HCT116 (cell line): ENCODE measurements at regions not wholly inside any gene's neighbourhood (a gene's known extent, or its start where the extent isn't known, plus 50 kb on each side); places are given as distances from the start of the nearest gene placed in this dataset.

Source experiments
- ATAC-seq: fragments of 200-7000 bp; cut with Tn5 transposase; 2 replicates; pipeline ENCODE4 v1.9.1; 2020; ENCODE audit warnings: mild to moderate bottlenecking, moderate library complexity
- BruUV-seq: library from RNA; stranded (reverse); fragments of 400-500 nt; replicated peaks from 2 replicates; lab custom pipeline; 2021; lab: Mats Ljungman, UMichigan
- CTCF ChIA-PET: fragments of 300-600 bp; sonication (Branson Sonifier 250); formaldehyde crosslinking; loops from one replicate; lab custom pipeline; 2021; ENCODE audit warnings: antibody characterized with exemption; lab: Charles Lee
- POLR2A ChIA-PET: fragments of 300-600, 350-600 bp; sonication (Branson Sonifier 250); formaldehyde crosslinking; loops from one replicate; lab custom pipeline; 2021; ENCODE audit warnings: antibody characterized with exemption; lab: Charles Lee
- RAD21 ChIA-PET, 2 experiments: fragments of 300-600 bp; sonication (Branson Sonifier 250); formaldehyde crosslinking; loops; one replicate each; lab custom pipeline; 2023; ENCODE audit warnings: low total read pairs in 2 of 2; ENCODE audit not compliant: uncharacterized antibody in 2 of 2, unreplicated experiment in 2 of 2, low non-redundant PET in 1 of 2; lab: Charles Lee
- DNase-seq: peaks from one replicate; pipeline ENCODE4 v3.0.0-alpha.2; 2010; ENCODE audit warnings: low read depth, low spot score
- H2AFZ ChIP-seq: fragments of 200-600 bp; shearing (Covaris generic), sonication (generic); 2 replicates; pipeline ENCODE4 v1.6.1; 2017; ENCODE audit warnings: low read depth, mixed run types, mixed read lengths, antibody characterized with exemption, low read length; ENCODE audit not compliant: poor library complexity, severe bottlenecking
- H3K27ac ChIP-seq: 2 replicates; pipeline ENCODE4 v1.5.1; 2012; ENCODE audit warnings: low read depth, low read length
- H3K27me3 ChIP-seq: fragments of 200-600 bp; sonication (generic); 2 replicates; pipeline ENCODE4 v1.6.1; 2016; ENCODE audit warnings: mixed run types, low read length, mixed read lengths; ENCODE audit not compliant: insufficient read depth
- H3K36me3 ChIP-seq, 2 experiments: fragments of 200-500 bp in 1 of 2; fragments of 200-600 bp in 1 of 2; sonication (Bioruptor generic) in 1 of 2; sonication (generic) in 1 of 2; 2 replicates each; pipeline versions ENCODE4 v1.5.1 to v1.6.1; 2014 to 2016; ENCODE audit warnings: low read length in 2 of 2, inconsistent platforms in 1 of 2, mixed read lengths in 1 of 2, mixed run types in 1 of 2; ENCODE audit not compliant: insufficient read depth in 2 of 2, control insufficient read depth in 1 of 2
- H3K4me1 ChIP-seq, 2 experiments: fragments of 200-600 bp in 1 of 2; sonication (generic) in 1 of 2; 2 replicates each; pipeline versions ENCODE4 v1.5.1 to v1.6.1; 2012 to 2017; ENCODE audit warnings: low read length in 2 of 2, inconsistent platforms in 1 of 2, mild to moderate bottlenecking in 1 of 2, mixed read lengths in 1 of 2, mixed run types in 1 of 2, moderate library complexity in 1 of 2; ENCODE audit not compliant: insufficient read depth in 2 of 2, control insufficient read depth in 1 of 2
- H3K4me2 ChIP-seq: fragments of 200-600 bp; sonication (generic); 2 replicates; pipeline ENCODE4 v1.6.1; 2017; ENCODE audit warnings: mixed run types, low read length, mixed read lengths
- H3K4me3 ChIP-seq, 2 experiments: fragments of 200-600 bp in 1 of 2; sonication (generic) in 1 of 2; replicated peaks in 1 of 2; 2 replicates each; pipeline ENCODE4 v1.5.1; 2011 to 2016; ENCODE audit warnings: low read length in 2 of 2, control low read depth in 1 of 2, low read depth in 1 of 2, mild to moderate bottlenecking in 1 of 2, mixed read lengths in 1 of 2, mixed run types in 1 of 2
- H3K79me2 ChIP-seq: fragments of 200-600 bp; sonication (generic); 2 replicates; pipeline ENCODE4 v1.6.1; 2017; ENCODE audit warnings: mild to moderate bottlenecking, mixed run types, low read length, moderate library complexity, mixed read lengths; ENCODE audit not compliant: insufficient read depth
- H3K9ac ChIP-seq: fragments of 200-600 bp; sonication (generic); 2 replicates; pipeline ENCODE4 v1.6.1; 2016; ENCODE audit warnings: low read length, mixed read lengths
- H3K9me2 ChIP-seq: fragments of 200-600 bp; sonication (generic), shearing (Covaris generic); 2 replicates; pipeline ENCODE4 v1.6.1; 2017; ENCODE audit warnings: mixed run types, mild to moderate bottlenecking, moderate library complexity; ENCODE audit not compliant: insufficient read depth
- H3K9me3 ChIP-seq, 2 experiments: fragments of 200-500 bp in 1 of 2; fragments of 200-600 bp in 1 of 2; sonication (Bioruptor generic) in 1 of 2; sonication (generic) in 1 of 2; 2 replicates each; pipeline ENCODE4 v1.6.1; 2014 to 2017; ENCODE audit warnings: low read length in 2 of 2, mixed read lengths in 2 of 2, inconsistent platforms in 1 of 2, low read depth in 1 of 2, mild to moderate bottlenecking in 1 of 2, mixed run types in 1 of 2, moderate library complexity in 1 of 2; ENCODE audit not compliant: control insufficient read depth in 1 of 2, insufficient read depth in 1 of 2
- H4K20me1 ChIP-seq: fragments of 200-600 bp; sonication (generic), shearing (Covaris generic); 2 replicates; pipeline ENCODE4 v1.6.1; 2017; ENCODE audit warnings: mixed run types, mild to moderate bottlenecking, moderate library complexity; ENCODE audit not compliant: insufficient read depth
- CBX3 ChIP-seq: IDR thresholded peaks from 2 replicates; pipeline ENCODE4 v1.6.1; 2012; ENCODE audit warnings: low read depth
- CEBPB ChIP-seq: IDR thresholded peaks from 2 replicates; pipeline ENCODE4 v1.6.1; 2012; ENCODE audit warnings: low read depth
- EGR1 ChIP-seq: IDR thresholded peaks from 2 replicates; pipeline ENCODE4 v1.6.1; 2012; ENCODE audit warnings: low read depth
- ELF1 ChIP-seq: IDR thresholded peaks from 2 replicates; pipeline ENCODE4 v1.6.1; 2012; ENCODE audit warnings: low read depth, borderline replicate concordance
- POLR2AphosphoS5 ChIP-seq: IDR thresholded peaks from 2 replicates; pipeline ENCODE4 v1.6.1; 2011; ENCODE audit warnings: mild to moderate bottlenecking, low read depth, low read length, moderate library complexity
- SIN3A ChIP-seq: IDR thresholded peaks from 2 replicates; pipeline ENCODE4 v1.6.1; 2012; ENCODE audit warnings: low read depth
- SP1 ChIP-seq: IDR thresholded peaks from 2 replicates; pipeline ENCODE4 v1.6.1; 2012; ENCODE audit warnings: low read depth
- ZFX ChIP-seq: fragments of 450-650 bp; IDR thresholded peaks from 2 replicates; pipeline ENCODE4 v1.6.1; 2017
- ZNF274 ChIP-seq: fragments of 200-500 bp; sonication (Bioruptor generic); IDR thresholded peaks from 2 replicates; pipeline ENCODE4 v1.6.1; 2014; ENCODE audit warnings: mild to moderate bottlenecking, low read depth, low read length, inconsistent platforms
- intact Hi-C: fragments of 100-400 bp; cut with micrococcal nuclease; formaldehyde crosslinking; loops from 2 replicates; pipeline ENCODE4 v1.10.0; 2022
- TF ChIP-seq, protein P1 (sequence below): IDR thresholded peaks from 2 replicates; pipeline ENCODE4 v1.6.1; 2011; ENCODE audit warnings: mild to moderate bottlenecking, low read length, moderate library complexity; ENCODE audit not compliant: insufficient replicate concordance; ENCODE audit errors: extremely low read depth
- TF ChIP-seq, protein P2 (sequence below), 3 experiments: fragments of 200-600 bp in 1 of 3; sonication (generic) in 1 of 3; IDR thresholded peaks in 2 of 3; conservative IDR thresholded peaks in 1 of 3; 2 replicates each; pipeline ENCODE4 v1.5.1; 2012 to 2017; ENCODE audit warnings: low read depth in 2 of 3, low read length in 2 of 3, antibody characterized with exemption in 1 of 3, borderline replicate concordance in 1 of 3, control low read depth in 1 of 3, mild to moderate bottlenecking in 1 of 3, mixed read lengths in 1 of 3, mixed run types in 1 of 3, moderate library complexity in 1 of 3; ENCODE audit not compliant: insufficient read depth in 1 of 3
- TF ChIP-seq, protein P3 (sequence below): IDR thresholded peaks from 2 replicates; pipeline ENCODE4 v1.6.1; 2012; ENCODE audit warnings: low read depth

DNA sequence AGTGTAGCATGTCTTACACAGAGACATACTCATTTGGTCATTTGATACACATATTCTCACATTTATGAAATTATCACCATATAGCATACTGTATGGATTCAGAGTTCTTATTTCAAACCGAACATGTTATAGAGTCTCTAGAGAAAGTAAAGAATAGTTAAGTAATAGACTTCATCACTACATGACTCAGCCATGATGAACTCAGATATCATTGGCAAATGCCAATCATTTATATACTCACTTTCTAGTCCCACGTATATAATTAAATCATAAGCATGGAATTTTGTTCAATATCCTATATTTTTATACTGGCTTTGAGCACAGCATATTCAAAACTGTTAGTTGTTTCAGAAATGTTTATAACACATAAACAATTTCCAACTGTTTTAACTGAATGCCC lies 749.9 kb downstream of the HACE1 start (continued):
- TF ChIP-seq, protein P1, sequence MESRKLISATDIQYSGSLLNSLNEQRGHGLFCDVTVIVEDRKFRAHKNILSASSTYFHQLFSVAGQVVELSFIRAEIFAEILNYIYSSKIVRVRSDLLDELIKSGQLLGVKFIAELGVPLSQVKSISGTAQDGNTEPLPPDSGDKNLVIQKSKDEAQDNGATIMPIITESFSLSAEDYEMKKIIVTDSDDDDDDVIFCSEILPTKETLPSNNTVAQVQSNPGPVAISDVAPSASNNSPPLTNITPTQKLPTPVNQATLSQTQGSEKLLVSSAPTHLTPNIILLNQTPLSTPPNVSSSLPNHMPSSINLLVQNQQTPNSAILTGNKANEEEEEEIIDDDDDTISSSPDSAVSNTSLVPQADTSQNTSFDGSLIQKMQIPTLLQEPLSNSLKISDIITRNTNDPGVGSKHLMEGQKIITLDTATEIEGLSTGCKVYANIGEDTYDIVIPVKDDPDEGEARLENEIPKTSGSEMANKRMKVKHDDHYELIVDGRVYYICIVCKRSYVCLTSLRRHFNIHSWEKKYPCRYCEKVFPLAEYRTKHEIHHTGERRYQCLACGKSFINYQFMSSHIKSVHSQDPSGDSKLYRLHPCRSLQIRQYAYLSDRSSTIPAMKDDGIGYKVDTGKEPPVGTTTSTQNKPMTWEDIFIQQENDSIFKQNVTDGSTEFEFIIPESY, result no peak
- TF ChIP-seq CEBPB, result no peak
- TF ChIP-seq SP1, result no peak
- TF ChIP-seq POLR2AphosphoS5, result no peak
- TF ChIP-seq ZNF274, result no peak

DNA sequence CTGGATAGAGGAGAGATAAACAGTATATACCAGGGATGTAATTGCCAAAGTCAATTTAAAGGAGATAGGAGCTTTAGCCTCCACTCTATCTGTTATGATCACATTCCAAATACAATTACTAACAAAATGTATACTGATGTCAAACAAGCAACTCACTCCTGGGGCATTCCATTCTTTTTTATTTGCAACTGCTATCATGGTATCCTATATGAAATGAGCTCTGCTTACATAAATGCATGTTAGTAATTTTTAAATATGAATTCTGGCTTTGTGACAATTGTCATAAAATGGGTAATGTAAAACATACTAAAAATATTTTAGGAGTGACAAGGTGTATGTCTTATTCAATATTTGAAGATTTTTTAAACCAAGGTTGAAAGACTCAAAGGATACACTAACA lies 751.1 kb downstream of the HACE1 start:
- TF ChIP-seq CBX3 (no peak), ZFX (no peak), ELF1 (no peak), SP1 (no peak), ZNF274 (no peak), EGR1 (no peak), SIN3A (no peak)
- TF ChIP-seq, protein P2, sequence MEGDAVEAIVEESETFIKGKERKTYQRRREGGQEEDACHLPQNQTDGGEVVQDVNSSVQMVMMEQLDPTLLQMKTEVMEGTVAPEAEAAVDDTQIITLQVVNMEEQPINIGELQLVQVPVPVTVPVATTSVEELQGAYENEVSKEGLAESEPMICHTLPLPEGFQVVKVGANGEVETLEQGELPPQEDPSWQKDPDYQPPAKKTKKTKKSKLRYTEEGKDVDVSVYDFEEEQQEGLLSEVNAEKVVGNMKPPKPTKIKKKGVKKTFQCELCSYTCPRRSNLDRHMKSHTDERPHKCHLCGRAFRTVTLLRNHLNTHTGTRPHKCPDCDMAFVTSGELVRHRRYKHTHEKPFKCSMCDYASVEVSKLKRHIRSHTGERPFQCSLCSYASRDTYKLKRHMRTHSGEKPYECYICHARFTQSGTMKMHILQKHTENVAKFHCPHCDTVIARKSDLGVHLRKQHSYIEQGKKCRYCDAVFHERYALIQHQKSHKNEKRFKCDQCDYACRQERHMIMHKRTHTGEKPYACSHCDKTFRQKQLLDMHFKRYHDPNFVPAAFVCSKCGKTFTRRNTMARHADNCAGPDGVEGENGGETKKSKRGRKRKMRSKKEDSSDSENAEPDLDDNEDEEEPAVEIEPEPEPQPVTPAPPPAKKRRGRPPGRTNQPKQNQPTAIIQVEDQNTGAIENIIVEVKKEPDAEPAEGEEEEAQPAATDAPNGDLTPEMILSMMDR (IDR thresholded peaks at IDR 0.05 in 2 of 3, conservative IDR thresholded peaks at IDR 0.05 in 1 of 3; ENCODE audit: borderline replicate concordance in 1 of 3, insufficient read depth in 1 of 3, low read depth in 2 of 3, low read length in 2 of 3), result no peak
- TF ChIP-seq, protein P3, sequence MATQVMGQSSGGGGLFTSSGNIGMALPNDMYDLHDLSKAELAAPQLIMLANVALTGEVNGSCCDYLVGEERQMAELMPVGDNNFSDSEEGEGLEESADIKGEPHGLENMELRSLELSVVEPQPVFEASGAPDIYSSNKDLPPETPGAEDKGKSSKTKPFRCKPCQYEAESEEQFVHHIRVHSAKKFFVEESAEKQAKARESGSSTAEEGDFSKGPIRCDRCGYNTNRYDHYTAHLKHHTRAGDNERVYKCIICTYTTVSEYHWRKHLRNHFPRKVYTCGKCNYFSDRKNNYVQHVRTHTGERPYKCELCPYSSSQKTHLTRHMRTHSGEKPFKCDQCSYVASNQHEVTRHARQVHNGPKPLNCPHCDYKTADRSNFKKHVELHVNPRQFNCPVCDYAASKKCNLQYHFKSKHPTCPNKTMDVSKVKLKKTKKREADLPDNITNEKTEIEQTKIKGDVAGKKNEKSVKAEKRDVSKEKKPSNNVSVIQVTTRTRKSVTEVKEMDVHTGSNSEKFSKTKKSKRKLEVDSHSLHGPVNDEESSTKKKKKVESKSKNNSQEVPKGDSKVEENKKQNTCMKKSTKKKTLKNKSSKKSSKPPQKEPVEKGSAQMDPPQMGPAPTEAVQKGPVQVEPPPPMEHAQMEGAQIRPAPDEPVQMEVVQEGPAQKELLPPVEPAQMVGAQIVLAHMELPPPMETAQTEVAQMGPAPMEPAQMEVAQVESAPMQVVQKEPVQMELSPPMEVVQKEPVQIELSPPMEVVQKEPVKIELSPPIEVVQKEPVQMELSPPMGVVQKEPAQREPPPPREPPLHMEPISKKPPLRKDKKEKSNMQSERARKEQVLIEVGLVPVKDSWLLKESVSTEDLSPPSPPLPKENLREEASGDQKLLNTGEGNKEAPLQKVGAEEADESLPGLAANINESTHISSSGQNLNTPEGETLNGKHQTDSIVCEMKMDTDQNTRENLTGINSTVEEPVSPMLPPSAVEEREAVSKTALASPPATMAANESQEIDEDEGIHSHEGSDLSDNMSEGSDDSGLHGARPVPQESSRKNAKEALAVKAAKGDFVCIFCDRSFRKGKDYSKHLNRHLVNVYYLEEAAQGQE, result no peak
- no peak overlapping the region for H3K4me2 ChIP-seq
- POLR2A ChIA-PET, result no interaction called here

More for the DNA sequence above, 751.1 kb downstream of the HACE1 start:
- no peak overlapping the region for H3K27ac ChIP-seq
- no peak overlapping the region for H3K4me3 ChIP-seq
- H3K27me3 ChIP-seq, result no peaks in the 10 kb centered on the region
- no TSS peak for BruUV-seq
- intact Hi-C loops, result no loop called here
- H2AFZ ChIP-seq, result no peak overlapping the region
- no peaks in the 10 kb centered on the region for H3K79me2 ChIP-seq
- H3K4me1 ChIP-seq, result no peaks in the 10 kb centered on the region
- ATAC-seq (no peak), DNase-seq (no peak)
- H3K9ac ChIP-seq, result no peak overlapping the region
- ChIA-PET RAD21 (no interaction called here), CTCF (no interaction called here)
- no peaks in the 10 kb centered on the region for H3K9me2 ChIP-seq
- H4K20me1 ChIP-seq, result no peaks in the 10 kb centered on the region
- H3K9me3 ChIP-seq, result no peaks in the 10 kb centered on the region
- H3K36me3 ChIP-seq, result no peaks in the 10 kb centered on the region
